Islet precursor cell (in vitro differentiated cells): ENCODE measurements at regions not wholly inside any gene's neighbourhood (a gene's known extent, or its start where the extent isn't known, plus 50 kb on each side); places are given as distances from the start of the nearest gene placed in this dataset.
A peak's percentile ranks its signal among the peaks of the same experiment; 100 is the strongest.
"Not testable (repeated sequence)": the region's sequence is repeated elsewhere in the genome, so short reads cannot be mapped to it uniquely, and the experiment has no call there.

Experiments used
- DNase-seq: peaks from one replicate; pipeline ENCODE4 v3.0.0-alpha.2; 2018

- peak; percentile 6 for DNase-seq
These were observed 684.1 kb upstream of the HS6ST1 start for GRCh38 chr2:129002751-129003150.

DNA sequence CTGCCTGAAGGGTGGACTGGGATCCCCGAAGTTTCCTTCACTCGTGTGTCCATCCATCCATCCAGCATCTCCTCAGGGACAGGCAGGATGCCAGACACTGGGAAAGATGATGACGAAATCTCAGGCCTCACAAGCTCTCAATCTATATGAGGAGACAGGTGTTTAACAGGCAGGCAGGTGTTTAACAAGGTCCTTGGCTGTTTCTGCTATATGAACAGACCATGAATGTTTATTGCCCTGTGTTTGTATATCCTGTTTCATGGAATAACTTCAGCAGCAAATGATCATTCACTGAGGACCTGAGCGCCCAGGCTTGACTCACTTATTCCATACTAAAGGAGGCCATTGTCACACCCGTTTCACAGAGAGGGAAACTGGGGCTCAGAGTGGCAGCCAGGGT lies 685.8 kb upstream of the HS6ST1 start:
- peak; percentile 30 for DNase-seq

- DNase-seq: peak; percentile 25
These were observed 686.3 kb upstream of the HS6ST1 start for GRCh38 chr2:129004940-129005490.

GRCh38 chr2:129006135-129006886 lies 687.6 kb upstream of the HS6ST1 start:
- DNase-seq: no peak

DNA sequence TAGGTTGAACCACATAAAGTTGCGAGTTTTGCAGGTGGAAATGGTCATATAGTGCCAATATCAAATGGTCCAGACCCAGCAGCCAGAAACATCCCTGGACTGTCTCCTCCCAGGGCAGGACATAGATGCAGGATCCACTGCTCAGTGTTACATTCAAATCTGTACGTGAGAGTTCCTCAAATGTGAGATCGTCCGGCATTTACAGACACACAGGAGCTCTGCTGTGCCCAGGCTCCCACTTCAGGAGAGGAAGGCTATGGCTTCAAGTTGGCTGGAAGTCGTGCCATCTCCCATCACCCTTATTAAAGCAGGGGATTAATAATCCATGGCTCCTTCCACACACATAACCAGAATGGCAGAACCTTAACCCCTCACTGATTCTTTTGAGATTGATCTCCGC lies 688.2 kb upstream of the HS6ST1 start:
- DNase-seq: no peak

DNA sequence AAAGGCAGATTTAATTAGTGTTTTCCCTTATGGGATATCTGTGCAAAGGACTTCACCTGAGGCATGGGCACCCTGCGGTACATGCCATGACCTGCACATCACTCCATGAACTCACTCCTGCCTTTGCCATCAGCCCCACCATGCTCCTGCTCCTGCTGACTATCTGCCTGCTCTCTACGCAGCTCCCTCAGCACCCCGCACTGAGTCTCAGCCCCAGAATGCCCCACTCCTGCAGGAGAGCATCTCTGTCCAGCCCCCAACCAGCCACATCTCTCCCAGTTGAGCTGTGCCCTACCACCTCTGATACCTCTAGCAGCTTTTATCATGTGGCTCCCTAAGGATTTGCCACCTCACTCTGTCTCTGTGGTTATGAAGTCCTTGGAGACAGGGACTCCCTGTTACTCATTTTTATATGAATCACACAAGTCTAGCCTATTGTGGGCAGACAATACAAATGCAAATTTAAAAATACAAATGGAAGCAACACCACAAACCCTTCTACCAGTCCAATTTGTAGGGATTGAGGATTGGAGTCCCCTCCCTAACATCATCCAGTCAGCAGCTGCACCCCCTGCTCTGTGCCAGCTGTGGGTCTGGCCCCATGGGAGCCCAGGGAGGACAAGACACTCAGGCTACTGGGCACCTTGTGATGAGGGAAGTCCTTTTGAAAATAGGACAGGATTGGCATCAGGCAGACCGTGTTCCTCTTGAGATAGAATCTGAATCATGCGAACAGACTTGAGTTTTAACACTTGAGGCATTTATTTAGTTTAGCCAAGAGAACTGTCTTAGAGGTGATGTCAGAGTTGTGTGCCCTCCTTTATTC lies 689.6 kb upstream of the HS6ST1 start:
- no peak for DNase-seq

DNA sequence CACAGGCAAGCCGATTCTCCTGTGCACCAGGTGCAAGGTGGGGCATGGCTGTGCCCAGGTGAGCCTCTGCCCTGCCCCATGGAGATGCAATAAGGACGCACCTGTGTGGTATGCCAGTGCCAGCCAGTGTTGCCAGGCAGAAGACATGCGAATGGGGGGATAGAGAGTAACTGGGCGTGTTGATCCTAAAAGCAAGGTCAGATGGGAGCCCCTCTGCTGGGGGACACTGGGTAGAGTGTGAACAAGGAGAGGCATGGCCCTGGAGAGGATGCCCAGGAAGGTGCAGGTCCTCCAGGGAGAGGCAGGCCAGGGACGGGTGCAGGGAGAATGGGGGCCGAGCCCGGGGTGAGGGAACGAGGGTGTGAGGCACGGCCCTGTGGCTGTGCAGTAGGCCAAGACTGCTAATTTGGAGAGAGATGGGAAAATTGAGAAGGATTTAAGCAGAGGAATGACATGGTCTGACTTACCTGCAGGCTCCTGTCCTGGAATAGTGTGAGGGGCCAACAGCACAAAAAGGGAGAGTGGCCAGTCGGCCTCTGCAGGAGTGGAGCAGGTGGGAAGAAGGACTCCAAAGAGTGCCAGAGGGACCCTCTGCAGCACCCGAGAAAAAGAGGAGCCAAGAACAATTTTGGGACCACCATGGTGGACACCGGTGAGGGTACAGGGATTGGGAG lies 690.4 kb upstream of the HS6ST1 start:
- no peak for DNase-seq

DNA sequence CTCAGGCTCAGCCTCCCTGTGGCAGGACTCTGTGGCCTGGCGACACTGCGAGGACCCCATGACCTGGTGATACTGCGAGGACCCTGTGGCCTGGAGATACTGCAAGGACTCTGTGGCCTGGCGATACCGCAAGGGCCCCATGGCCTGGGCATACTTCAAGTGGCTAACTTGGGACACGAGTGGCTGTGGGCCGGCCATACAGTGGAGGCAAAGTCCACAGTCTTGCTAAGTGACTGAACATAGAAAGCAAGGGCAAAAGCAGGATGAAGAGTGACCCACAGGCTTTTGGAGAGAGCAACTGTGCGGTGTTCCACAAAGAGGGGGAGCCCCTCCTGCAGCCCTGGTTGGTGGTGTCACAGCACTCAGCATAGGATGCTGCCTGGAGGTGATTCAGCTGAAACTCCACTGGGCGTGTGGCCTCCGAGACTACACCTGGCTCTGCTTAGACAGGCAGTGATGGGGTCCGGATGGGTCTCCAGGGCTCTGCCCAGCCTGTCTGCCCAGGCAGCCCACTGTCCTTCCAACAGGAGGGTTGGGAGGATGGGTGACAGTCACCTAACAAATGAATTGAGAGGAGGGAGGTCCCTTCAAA lies 691.0 kb upstream of the HS6ST1 start:
- no peak for DNase-seq

GRCh38 chr2:129010262-129010661 lies 691.6 kb upstream of the HS6ST1 start:
- DNase-seq: no peak

DNA sequence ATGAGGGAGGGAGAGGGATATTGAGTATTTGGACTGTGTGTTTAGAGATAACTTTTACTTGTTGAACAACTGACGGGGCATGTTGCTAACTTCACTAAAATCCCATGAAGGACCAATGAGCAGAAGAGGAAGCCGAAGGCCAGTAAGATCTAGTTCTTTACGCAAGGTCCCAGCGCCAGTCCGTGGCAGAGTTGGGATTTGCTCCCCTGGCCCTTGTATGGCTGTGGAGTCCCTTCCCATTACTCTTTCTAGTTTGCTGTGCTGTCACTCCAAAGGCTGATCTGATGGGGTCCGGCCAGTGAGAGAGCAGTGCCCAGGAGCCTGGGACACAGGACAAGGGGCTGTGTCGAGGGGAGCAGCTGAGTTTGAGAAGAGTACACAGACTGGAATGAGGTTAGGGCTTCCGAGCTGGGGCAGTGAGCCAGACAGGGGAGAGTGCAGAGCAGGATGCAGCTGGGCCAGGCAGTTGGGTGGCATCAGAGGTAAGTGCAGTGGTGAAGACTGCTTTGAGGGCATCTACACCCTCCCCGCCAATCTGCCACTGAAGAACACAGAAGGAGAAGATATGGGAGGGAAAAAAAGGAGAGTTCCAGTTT lies 692.9 kb upstream of the HS6ST1 start:
- no peak for DNase-seq

DNA sequence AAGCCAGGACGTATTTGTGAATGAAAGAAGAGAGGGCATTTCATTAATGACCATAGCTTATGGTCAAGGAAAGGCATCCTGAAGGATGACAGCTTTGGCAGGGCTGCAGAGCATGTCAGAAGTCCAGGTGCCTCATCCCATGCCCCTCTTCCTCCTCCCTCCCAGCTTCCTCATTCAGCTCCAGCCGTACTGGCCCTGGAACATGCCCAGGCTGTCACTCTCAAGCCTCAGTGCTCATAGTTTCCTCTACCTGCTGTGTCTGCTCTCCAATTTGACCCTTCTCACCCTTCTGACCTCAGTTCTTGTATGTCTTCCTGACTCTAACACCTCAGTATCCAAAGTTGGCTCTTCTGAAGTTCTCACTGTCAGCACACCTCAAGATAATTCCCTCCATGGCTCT lies 695.8 kb upstream of the HS6ST1 start:
- DNase-seq: no peak

DNA sequence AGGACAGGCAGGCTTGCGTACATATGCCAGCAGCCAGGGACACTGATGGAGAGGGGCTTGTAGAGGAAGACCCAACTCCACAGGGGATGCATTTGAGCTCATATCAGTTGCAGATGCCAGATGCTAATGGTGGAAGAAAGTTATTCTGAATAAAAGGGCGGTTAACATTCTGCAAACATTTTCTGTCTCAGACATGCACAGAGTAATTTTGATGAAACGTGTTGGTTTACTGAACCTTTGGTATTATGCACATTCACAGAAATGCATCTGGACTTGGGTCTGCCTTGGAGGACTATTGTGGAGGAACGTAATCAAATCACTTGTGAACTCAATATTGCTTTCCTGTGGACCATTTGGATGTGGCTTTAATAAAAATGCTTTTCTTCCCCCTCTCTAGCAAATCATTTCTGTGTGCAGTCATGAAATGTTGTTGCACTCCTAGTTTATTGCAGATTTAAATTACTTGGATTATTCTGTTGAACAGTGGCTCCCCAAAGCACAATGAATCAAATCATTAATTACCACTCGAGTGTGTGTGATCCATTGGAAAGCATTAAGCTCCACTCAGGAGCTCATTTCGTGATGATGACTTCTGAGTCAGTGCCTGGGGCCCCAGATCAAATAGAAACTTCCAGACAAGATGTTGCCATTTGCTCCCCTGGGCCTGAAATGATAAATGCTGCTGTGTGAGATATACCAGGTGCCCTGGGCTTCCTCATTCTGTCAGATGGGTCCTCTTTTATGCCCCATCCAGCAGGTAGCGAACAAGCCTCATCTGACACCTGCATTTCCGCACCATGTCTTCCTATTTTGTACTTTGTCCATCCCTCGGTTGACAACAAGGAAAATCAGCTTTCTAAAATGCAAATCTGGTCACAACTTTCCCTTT lies 697.0 kb upstream of the HS6ST1 start:
- no peak for DNase-seq

- no peak for DNase-seq
These were observed 698.3 kb upstream of the HS6ST1 start for GRCh38 chr2:129016972-129017371.

- DNase-seq: no peak
These were observed 706.1 kb upstream of the HS6ST1 start for GRCh38 chr2:129024796-129025195.

DNA sequence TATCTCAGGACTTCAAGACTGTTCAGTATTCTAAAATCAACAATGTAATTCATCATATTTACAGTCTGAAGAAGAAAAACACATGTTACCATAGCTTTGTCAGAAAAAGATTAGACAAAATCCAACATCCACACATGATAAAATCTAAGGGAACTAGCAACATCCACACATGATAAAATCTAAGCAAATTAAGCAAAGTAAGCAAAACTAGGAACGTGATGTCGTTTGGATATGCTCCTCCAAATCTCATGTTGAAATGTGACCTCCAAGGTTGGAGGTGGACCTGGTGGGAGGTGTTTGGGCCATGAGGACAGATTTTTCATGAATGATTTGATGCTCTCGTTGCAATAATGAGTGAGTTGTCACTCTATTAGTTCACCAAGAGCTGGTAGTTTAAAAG lies 717.3 kb upstream of the HS6ST1 start:
- no peak for DNase-seq

DNA sequence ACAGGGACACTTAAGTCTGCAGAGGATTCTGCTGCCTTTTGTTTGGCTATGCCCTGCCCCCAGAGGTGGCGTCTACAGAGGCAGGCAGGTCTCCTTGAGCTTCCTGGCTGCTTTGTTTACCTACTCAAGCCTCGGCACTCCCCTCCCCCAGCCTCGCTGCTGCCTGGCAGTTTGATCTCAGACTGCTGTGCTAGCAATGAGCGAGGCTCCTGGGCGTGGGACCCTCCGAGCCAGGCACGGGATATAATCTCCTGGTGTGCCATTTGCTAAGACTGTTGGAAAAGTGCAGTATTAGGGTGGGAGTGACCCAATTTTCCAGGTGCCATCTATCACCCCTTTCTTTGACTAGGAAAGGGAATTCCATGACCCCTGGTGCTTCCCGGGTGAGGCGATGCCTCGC lies 725.0 kb upstream of the HS6ST1 start:
- DNase-seq: not testable (repeated sequence)

DNA sequence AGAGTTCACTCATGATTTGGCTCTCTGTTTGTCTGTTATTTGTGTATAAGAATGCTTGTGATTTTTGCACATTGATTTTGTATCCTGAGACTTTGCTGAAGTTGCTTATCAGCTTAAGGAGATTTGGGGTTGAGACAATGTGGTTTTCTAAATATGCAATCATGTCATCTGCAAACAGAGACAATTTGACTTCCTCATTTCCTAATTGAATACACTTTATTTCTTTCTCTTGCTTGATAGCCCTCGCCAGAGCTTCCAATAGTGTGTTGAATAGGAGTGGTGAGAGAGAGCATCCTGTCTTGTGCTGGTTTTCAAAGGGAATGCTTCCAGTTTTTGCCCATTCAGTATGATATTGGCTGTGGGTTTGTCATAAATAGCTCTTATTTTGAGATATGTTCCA lies 727.8 kb upstream of the HS6ST1 start:
- DNase-seq: not testable (repeated sequence)

DNA sequence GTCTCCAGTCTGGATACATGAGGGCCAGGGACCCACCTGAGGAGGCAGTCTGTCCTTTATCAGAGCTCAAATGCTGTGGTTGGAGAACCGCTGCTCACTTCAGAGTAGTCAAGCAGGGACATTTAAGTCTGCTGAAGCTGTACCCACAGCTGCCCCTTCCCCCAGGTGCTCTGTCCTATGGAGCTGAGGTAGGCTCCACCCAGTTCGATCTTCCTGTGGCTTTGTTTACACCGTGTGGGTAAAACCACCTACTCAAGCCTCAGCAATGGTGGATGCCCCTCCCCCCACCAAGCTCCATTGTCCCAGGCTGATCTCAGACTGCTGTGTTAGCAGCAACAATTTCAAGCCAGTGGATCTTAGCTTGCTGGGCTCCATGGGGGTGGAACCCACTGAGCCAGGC lies 731.4 kb upstream of the HS6ST1 start:
- no peak for DNase-seq

- no peak for DNase-seq
These were observed 736.6 kb upstream of the HS6ST1 start for GRCh38 chr2:129055242-129055641.

- DNase-seq: no peak
These were observed 737.2 kb upstream of the HS6ST1 start for GRCh38 chr2:129055824-129056223.

GRCh38 chr2:129056309-129056958 lies 737.8 kb upstream of the HS6ST1 start:
- peak; percentile 82 for DNase-seq
